Thymus (tissue), 11 donors: ENCODE measurements at regions not wholly inside any gene's neighbourhood (a gene's known extent, or its start where the extent isn't known, plus 50 kb on each side); places are given as distances from the start of the nearest gene placed in this dataset.

Experiments
- DNase-seq, 9 donors: peaks; one replicate each; pipeline ENCODE4 v3.0.0-alpha.2; 2013; ENCODE audit warnings: low spot score in 9 of 9, low read depth in 6 of 9, missing footprints in 1 of 9
- H3K27ac ChIP-seq, 2 donors: one replicate each; pipeline ENCODE4 v1.5.1; 2013; ENCODE audit warnings: control low read depth in 1 of 2, low read depth in 1 of 2, low read length in 1 of 2, mild to moderate bottlenecking in 1 of 2, moderate library complexity in 1 of 2
- H3K27me3 ChIP-seq, 2 donors: one replicate each; pipeline ENCODE4 v1.5.1; 2013; ENCODE audit warnings: low read length in 1 of 2; ENCODE audit not compliant: control insufficient read depth in 2 of 2, insufficient read depth in 1 of 2
- H3K36me3 ChIP-seq, 2 donors: one replicate each; pipeline ENCODE4 v1.5.1; 2013; ENCODE audit warnings: low read length in 1 of 2, mild to moderate bottlenecking in 1 of 2, moderate library complexity in 1 of 2; ENCODE audit not compliant: control insufficient read depth in 2 of 2, insufficient read depth in 2 of 2
- H3K4me1 ChIP-seq, 2 donors: one replicate each; pipeline ENCODE4 v1.5.1; 2013; ENCODE audit warnings: low read length in 2 of 2; ENCODE audit not compliant: control insufficient read depth in 2 of 2, insufficient read depth in 2 of 2
- H3K4me3 ChIP-seq, 2 donors: one replicate each; pipeline ENCODE4 v1.5.1; 2013; ENCODE audit warnings: low read length in 2 of 2, control low read depth in 1 of 2, mild to moderate bottlenecking in 1 of 2
- H3K9me3 ChIP-seq, 2 donors: one replicate each; pipeline ENCODE4 v1.5.1; 2013; ENCODE audit warnings: low read length in 1 of 2, mild to moderate bottlenecking in 1 of 2; ENCODE audit not compliant: control insufficient read depth in 2 of 2, insufficient read depth in 1 of 2
- whole genome bisulfite sequencing: extraction: QIAGEN DNeasy Blood & Tissue Kit; methylation state at CpG from one replicate; pipeline ENCODE4 v1.1.7; 2013; 5-methylcytosine and 5-hydroxymethylcytosine counted together
- donor health status: healthy.

DNA sequence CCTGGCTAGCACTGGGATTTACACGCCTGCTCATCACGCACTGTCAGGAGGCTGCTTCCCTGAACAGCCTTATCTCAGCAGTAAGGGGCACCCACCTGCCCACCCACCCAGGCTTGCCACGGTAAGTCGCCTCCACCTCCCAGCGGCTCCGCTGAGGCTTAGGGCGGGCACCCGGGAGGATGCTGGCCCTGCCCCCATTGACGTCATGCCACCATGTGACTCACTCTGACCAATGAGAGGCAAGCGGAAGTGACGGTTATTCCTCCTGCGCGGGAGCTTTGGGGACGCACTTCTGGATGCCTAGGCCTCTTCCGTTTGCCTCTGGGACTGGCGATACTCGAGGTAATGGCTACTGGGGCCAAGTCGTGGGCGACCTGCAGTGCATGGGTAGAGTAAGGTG, 256.8 kb downstream of the QKI start:
- WGBS: 96% methylated on average over 19 of the region's 19 CpGs
- Histone ChIP-seq H3K4me3 (no peak overlapping the region), H3K27ac (no peak overlapping the region), H3K27me3 (peaks cover 0 to 2% of the 10 kb centered on the region in 2 donors), H3K4me1 (peaks cover 0 to 6% of the 10 kb centered on the region in 2 donors), H3K9me3 (peaks cover 0 to 3% of the 10 kb centered on the region in 2 donors), H3K36me3 (no peaks in the 10 kb centered on the region)
- DNase-seq: no peak

DNA sequence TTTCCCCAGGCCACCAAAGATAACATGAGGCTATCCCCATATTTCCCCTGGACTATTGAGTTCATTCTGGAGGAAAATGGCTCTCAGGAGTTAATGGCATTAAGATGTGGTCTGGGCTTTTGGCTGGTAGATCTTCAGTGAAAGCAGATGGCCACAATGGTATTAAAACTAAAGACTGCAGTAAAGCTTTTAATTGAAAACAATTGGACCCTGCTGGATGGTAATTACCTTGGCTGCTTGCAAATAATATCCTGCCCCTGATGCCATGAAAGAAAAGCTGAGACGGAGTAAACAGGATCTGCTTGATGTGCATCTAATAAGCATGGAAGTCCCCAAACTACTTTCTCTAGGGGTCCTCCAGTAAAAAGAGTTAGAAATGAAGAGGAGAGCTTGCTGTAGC, 255.8 kb downstream of the QKI start:
- Histone ChIP-seq H3K27me3 (peaks cover 0 to 2% of the 10 kb centered on the region in 2 donors), H3K36me3 (no peaks in the 10 kb centered on the region), H3K9me3 (peaks cover 0 to 3% of the 10 kb centered on the region in 2 donors), H3K27ac (no peak overlapping the region), H3K4me1 (peaks cover 0 to 6% of the 10 kb centered on the region in 2 donors), H3K4me3 (no peak overlapping the region)
- no peak for DNase-seq
- WGBS: 93% methylated on average over 1 of the region's 1 CpG

DNA sequence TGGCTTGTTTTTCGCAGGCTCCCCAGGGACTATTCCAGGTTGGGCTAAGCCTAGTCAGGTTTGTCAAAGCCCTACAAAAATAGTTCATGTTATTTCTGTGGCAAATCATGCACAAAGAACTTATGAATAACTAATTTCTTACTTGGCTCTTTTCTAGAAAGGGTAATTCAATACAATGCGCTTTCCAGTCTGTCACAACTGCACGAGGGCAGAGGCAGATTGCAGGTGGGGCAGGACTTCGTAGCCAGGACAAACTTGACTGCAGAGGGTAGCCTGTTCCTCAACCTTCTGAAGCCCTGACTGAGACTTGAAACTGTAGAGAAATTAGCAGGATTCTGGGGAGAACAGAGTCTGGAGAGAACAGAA, 253.5 kb downstream of the QKI start:
- DNase-seq: peak in 1 of 9 donors; percentile 6
- Histone ChIP-seq H3K9me3 (peaks cover 0 to 3% of the 10 kb centered on the region in 2 donors), H3K4me3 (no peak overlapping the region), H3K27ac (peak overlapping the region in 1 of 2 donors; percentile 31), H3K36me3 (no peaks in the 10 kb centered on the region), H3K4me1 (peaks cover 0 to 6% of the 10 kb centered on the region in 2 donors), H3K27me3 (peaks cover 0 to 2% of the 10 kb centered on the region in 2 donors)
- 55% methylated on average over 4 of the region's 4 CpGs for WGBS

DNA sequence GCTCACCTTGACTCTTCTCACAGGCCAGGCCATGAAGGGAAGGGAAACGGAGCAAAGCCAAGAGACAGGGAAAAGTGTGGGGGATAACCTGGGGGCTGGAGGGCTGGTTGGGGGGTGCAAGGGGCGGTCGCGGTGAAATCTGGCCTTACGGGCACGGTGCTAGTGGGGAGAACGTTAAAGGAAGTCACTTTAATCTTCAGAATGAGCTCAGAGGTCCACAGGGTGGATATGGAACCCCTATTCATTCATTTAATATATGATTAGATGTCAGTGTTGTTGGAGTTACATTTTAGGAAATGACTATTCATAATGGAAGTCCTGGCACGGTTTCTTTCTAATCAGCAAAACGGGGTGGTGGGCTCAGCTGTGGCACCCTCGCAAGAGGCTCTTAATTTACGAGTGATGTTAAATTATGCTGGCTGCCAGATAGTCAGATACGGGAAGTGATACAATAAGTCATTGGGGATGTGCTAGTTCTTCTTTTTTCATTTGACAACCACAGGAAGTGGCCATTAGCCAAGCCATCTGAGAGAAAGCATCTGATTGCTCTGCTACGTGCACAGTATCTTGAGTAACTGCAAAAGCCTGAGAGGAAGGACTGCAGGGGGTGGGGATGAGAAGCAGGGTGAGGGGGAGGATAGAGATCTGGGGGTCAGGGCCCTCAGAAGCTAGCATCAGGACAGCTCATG, 253.0 kb downstream of the QKI start:
- Histone ChIP-seq H3K9me3 (peaks cover 0 to 3% of the 10 kb centered on the region in 2 donors), H3K36me3 (no peaks in the 10 kb centered on the region), H3K27ac (peak overlapping the region in 1 of 2 donors; percentile 31), H3K4me3 (no peak overlapping the region), H3K4me1 (peaks cover 0 to 6% of the 10 kb centered on the region in 2 donors), H3K27me3 (peaks cover 0 to 2% of the 10 kb centered on the region in 2 donors)
- 37% methylated on average over 13 of the region's 13 CpGs for WGBS
- DNase-seq: peak in 3 of 9 donors; percentile 8 to 47 (median 8)

DNA sequence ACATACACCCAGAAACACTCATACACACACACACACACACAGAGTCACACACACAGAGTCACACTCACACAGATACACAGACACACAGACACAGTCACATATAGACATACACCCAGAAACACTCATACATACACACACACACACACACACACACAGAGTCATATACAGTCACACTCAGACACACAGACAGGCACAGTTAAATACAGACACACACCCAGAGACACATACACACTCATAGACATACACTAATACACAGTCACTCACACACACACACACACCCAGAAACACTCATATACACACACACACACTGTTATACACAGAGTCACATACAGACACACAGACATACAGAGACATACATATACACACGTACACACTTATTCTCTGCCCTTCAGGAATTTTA, 250.9 kb downstream of the QKI start:
- no peak overlapping the region for H3K27ac ChIP-seq
- no peaks in the 10 kb centered on the region for H3K36me3 ChIP-seq
- peaks cover 0 to 6% of the 10 kb centered on the region in 2 donors for H3K4me1 ChIP-seq
- DNase-seq: no peak
- H3K27me3 ChIP-seq: peaks cover 0 to 2% of the 10 kb centered on the region in 2 donors
- WGBS: 97% methylated on average over 1 of the region's 1 CpG
- no peaks in the 10 kb centered on the region for H3K9me3 ChIP-seq
- H3K4me3 ChIP-seq: no peak overlapping the region

DNA sequence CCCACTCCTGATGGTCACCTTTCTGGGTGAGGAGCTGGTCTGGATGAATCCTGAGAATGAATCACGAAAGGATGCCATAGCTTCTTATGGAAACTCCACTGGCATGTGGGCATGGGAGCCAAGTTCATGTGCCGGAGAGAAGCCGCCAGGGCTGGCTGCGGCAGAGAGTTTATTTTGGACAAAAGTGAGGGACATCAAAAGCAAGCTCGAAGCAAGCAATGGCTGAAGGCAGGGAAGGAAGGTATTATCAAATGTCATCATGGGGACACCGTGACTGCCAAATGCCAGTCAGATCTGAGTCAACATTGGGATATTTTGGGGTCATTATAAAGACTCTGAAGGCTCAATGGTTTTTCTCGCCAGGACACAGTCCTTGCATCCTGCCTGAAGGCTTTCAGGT, 249.1 kb downstream of the QKI start:
- peaks cover 0 to 2% of the 10 kb centered on the region in 2 donors for H3K27me3 ChIP-seq
- H3K4me3 ChIP-seq: no peak overlapping the region
- H3K4me1 ChIP-seq: peaks cover 0 to 6% of the 10 kb centered on the region in 2 donors
- no peak for DNase-seq
- H3K9me3 ChIP-seq: no peaks in the 10 kb centered on the region
- WGBS: 89% methylated on average over 7 of the region's 7 CpGs
- no peak overlapping the region for H3K27ac ChIP-seq
- no peaks in the 10 kb centered on the region for H3K36me3 ChIP-seq

DNA sequence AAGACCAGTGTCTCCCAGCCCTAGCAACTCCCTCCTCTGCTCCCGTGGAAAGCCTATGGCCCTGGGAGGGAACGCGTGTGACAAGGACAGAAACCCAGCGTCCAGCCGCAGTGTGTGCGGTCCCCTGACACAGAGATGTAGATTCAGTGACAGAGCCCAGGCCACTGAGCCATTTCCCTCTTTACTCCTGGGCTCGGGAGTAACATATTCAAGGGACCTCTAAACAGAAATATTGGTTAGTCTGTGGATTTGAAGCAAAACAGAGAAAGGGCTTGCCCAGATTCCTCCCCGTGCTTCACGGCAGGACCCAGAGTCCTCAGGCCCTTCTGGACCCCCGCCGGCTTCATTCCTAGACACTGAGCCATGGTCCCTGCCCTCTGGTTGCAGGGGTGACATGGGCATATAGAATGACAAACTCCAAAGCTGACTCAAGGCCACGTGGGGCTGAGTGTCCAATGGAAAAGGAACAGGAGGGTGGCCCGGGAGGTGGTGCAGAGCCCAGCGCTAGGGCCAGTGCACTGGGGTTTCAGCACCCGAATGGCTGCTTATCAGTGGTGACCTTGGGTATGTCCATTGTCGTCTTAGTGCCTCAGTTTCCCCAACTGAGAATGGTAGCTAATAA, 248.2 kb downstream of the QKI start:
- no peak for DNase-seq
- H3K9me3 ChIP-seq: no peaks in the 10 kb centered on the region
- 96% methylated on average over 16 of the region's 16 CpGs for WGBS
- H3K27me3 ChIP-seq: peaks cover 0 to 2% of the 10 kb centered on the region in 2 donors
- no peak overlapping the region for H3K4me3 ChIP-seq
- H3K4me1 ChIP-seq: peaks cover 0 to 2% of the 10 kb centered on the region in 2 donors
- no peaks in the 10 kb centered on the region for H3K36me3 ChIP-seq
- H3K27ac ChIP-seq: no peak overlapping the region

DNA sequence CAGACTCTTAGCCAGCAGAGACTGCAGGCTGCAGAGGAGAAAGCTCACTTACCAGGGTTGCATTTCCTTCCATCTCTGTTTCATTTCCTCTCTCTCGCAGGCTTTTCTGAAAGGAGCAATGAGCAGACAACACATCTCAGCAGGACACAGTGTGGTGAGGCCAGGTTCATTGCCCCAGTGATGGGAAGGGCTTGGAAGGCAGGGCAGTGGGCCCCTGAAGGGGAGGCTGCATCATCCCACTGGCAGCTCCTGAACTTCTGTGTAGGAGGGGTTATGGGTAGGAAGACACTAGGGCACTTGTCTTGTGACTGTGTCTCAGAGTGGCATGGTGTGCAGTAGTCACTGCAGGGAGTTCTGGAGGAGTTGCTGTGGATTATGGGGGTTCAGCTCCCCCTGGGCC, 246.8 kb downstream of the QKI start:
- no peaks in the 10 kb centered on the region for H3K4me1 ChIP-seq
- 9% methylated on average over 1 of the region's 1 CpG for WGBS

DNA sequence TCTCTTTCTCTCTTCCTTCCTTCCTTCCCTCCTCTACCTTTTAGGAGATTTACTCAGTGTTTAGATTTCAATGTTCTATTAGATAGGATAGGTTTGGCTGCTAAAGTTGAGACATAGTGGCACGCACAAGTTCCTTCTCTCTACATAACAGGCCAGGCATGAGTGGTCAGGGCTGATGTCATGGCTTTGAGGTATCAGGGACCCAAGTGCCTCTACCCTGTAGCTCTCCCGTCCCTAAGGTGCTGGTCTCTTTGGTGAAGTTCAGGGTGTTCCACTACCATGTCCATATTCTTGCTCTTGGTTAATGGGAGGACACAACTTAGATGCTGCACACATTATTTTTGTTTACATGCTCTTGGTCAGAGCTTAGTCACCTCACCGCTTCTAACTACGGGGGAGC, 245.3 kb downstream of the QKI start:
- H3K4me1 ChIP-seq: no peaks in the 10 kb centered on the region

More for the DNA sequence above, 246.8 kb downstream of the QKI start:
- peak in 1 of 9 donors; percentile 19 for DNase-seq
- no peaks in the 10 kb centered on the region for H3K36me3 ChIP-seq
- no peaks in the 10 kb centered on the region for H3K9me3 ChIP-seq
- H3K27ac ChIP-seq: no peak overlapping the region
- no peaks in the 10 kb centered on the region for H3K27me3 ChIP-seq
- H3K4me3 ChIP-seq: no peak overlapping the region

More for the DNA sequence above, 245.3 kb downstream of the QKI start:
- Histone ChIP-seq H3K36me3 (no peaks in the 10 kb centered on the region), H3K4me3 (no peak overlapping the region), H3K27ac (no peak overlapping the region), H3K27me3 (no peaks in the 10 kb centered on the region), H3K9me3 (no peaks in the 10 kb centered on the region)
- DNase-seq: no peak
- 95% methylated on average over 4 of the region's 4 CpGs for WGBS
